K562 (cell line): ENCODE measurements at regions not wholly inside any gene's neighbourhood (a gene's known extent, or its start where the extent isn't known, plus 50 kb on each side); places are given as distances from the start of the nearest gene placed in this dataset.

Experiments
- ATAC-seq: fragments of 200-7000 bp; cut with Tn5 transposase; 3 replicates; pipeline ENCODE4 v1.9.1; 2020; ENCODE audit warnings: moderate library complexity
- BruUV-seq: library from RNA; stranded (reverse); fragments of 400-500 nt; replicated peaks from 2 replicates; lab custom pipeline; 2021; lab: Mats Ljungman, UMichigan
- CTCF ChIA-PET: fragments of 300-600 bp; formaldehyde crosslinking; extraction: SDS; loops from one replicate; lab custom pipeline; 2021; ENCODE audit warnings: low intra/inter-chr PET ratio; lab: Yijun Ruan, JAX
- POLR2A ChIA-PET: fragments of 300-600, 350-650 bp; sonication (Branson Sonifier 250); formaldehyde crosslinking; extraction: SDS; loops from one replicate; lab custom pipeline; 2021; ENCODE audit warnings: antibody characterized with exemption, inconsistent platforms; lab: Yijun Ruan, JAX
- DNase-seq, 4 experiments: peaks; one replicate each; pipeline versions ENCODE4 v3.0.0 to v3.0.0-alpha.2; 2011 to 2018; ENCODE audit warnings: low spot score in 3 of 4, mixed read lengths in 3 of 4; ENCODE audit errors: extremely low read depth in 1 of 4
- FAIRE-seq: peaks from 2 replicates; lab custom pipeline; 2011; peaks lifted over from hg19 to GRCh38; lab: Jason Lieb, UNC
- H2AFZ ChIP-seq: 2 replicates; pipeline ENCODE4 v1.6.0; 2011; ENCODE audit warnings: low read depth, low read length, control low read depth, inconsistent platforms
- H3K27ac ChIP-seq: fragments of 200-600 bp; 3 replicates; pipeline ENCODE4 v1.8.0; 2011; ENCODE audit warnings: low read depth, mild to moderate bottlenecking, control low read depth, inconsistent platforms, low read length, moderate library complexity, mixed read lengths; ENCODE audit errors: extremely low read depth
- H3K27me3 ChIP-seq, 2 experiments: fragments of 300-600 bp in 1 of 2; 2 replicates in 1 of 2; 3 replicates in 1 of 2; pipeline versions ENCODE4 v1.6.0 to v1.8.0; 2011; ENCODE audit warnings: inconsistent platforms in 2 of 2, low read length in 2 of 2, mild to moderate bottlenecking in 1 of 2, mixed read lengths in 1 of 2, moderate library complexity in 1 of 2; ENCODE audit not compliant: control insufficient read depth in 2 of 2, insufficient read depth in 2 of 2
- H3K36me3 ChIP-seq: fragments of 300-600 bp; 3 replicates; pipeline ENCODE4 v1.8.0; 2011; ENCODE audit warnings: mild to moderate bottlenecking, low read length, inconsistent platforms; ENCODE audit not compliant: control insufficient read depth, insufficient read depth
- H3K4me1 ChIP-seq, 2 experiments: fragments of 200-600 bp in 1 of 2; replicated peaks in 1 of 2; 2 replicates in 1 of 2; 3 replicates in 1 of 2; pipeline versions ENCODE4 v1.5.1 to v1.8.0; 2011; ENCODE audit warnings: inconsistent platforms in 2 of 2, low read length in 2 of 2, mild to moderate bottlenecking in 1 of 2, mixed read lengths in 1 of 2, moderate library complexity in 1 of 2; ENCODE audit not compliant: control insufficient read depth in 2 of 2, insufficient read depth in 2 of 2
- H3K4me2 ChIP-seq: 2 replicates; pipeline ENCODE4 v1.6.1; 2011; ENCODE audit warnings: low read length, control low read depth, inconsistent platforms, mixed read lengths; ENCODE audit not compliant: insufficient read depth
- H3K4me3 ChIP-seq: fragments of 200-600 bp; sonication (generic), shearing (Covaris generic); 2 replicates; pipeline ENCODE4 v1.5.1; 2016; ENCODE audit warnings: control low read depth, inconsistent platforms
- H3K79me2 ChIP-seq: fragments of 200-600 bp; 3 replicates; pipeline ENCODE4 v1.8.0; 2011; ENCODE audit warnings: low read length, inconsistent platforms; ENCODE audit not compliant: control insufficient read depth, insufficient read depth
- H3K9ac ChIP-seq, 2 experiments: 2 replicates each; pipeline versions ENCODE4 v1.6.0 to v1.6.1; 2011; ENCODE audit warnings: low read depth in 2 of 2, low read length in 2 of 2, control low read depth in 1 of 2, inconsistent platforms in 1 of 2, mild to moderate bottlenecking in 1 of 2, mixed read lengths in 1 of 2; ENCODE audit not compliant: insufficient read depth in 1 of 2
- H3K9me1 ChIP-seq: one replicate; pipeline ENCODE4 v1.6.0; 2011; ENCODE audit warnings: inconsistent platforms, mild to moderate bottlenecking, low read length, moderate library complexity; ENCODE audit not compliant: control insufficient read depth, insufficient read depth
- H3K9me3 ChIP-seq: replicated peaks from 2 replicates; pipeline ENCODE4 v1.5.1; 2011; ENCODE audit warnings: low read depth, low read length, inconsistent platforms; ENCODE audit not compliant: control insufficient read depth, insufficient read depth
- H4K20me1 ChIP-seq: replicated peaks from 2 replicates; pipeline ENCODE4 v1.6.1; 2011; ENCODE audit warnings: low read length, inconsistent platforms, mixed read lengths; ENCODE audit not compliant: control insufficient read depth, insufficient read depth
- CBX3 ChIP-seq, 2 experiments: IDR thresholded peaks; 1 replicate in 1 of 2; 2 replicates in 1 of 2; pipeline ENCODE4 v1.6.1; 2012; ENCODE audit warnings: inconsistent platforms in 2 of 2, low read length in 2 of 2, borderline replicate concordance in 1 of 2, control low read depth in 1 of 2
- E2F6 ChIP-seq, 2 experiments: IDR thresholded peaks; 2 replicates each; pipeline ENCODE4 v1.6.1; 2011; ENCODE audit warnings: borderline replicate concordance in 1 of 2, control low read depth in 1 of 2, low read depth in 1 of 2, low read length in 1 of 2, mild to moderate bottlenecking in 1 of 2, mixed read lengths in 1 of 2, moderate library complexity in 1 of 2; ENCODE audit not compliant: insufficient read depth in 1 of 2, insufficient read length in 1 of 2, poor library complexity in 1 of 2, severe bottlenecking in 1 of 2; ENCODE audit errors: extremely low read depth in 1 of 2
- MAZ ChIP-seq, 2 experiments: fragments of 450-650 bp in 1 of 2; sonication (generic) in 1 of 2; formaldehyde crosslinking; IDR thresholded peaks in 1 of 2; conservative IDR thresholded peaks in 1 of 2; 2 replicates each; pipeline versions ENCODE4 v1.4.0 to v1.5.0; 2020; ENCODE audit warnings: mild to moderate bottlenecking in 1 of 2, missing genetic modification reagents in 1 of 2
- PHF8 ChIP-seq: fragments of 200-600 bp; sonication (generic); IDR thresholded peaks from 2 replicates; pipeline ENCODE4 v1.6.1; 2012; ENCODE audit warnings: mixed run types, mild to moderate bottlenecking, inconsistent platforms, low read length, moderate library complexity, borderline replicate concordance
- POLR2G ChIP-seq: fragments of 200-400 bp; formaldehyde crosslinking; IDR thresholded peaks from 2 replicates; pipeline ENCODE4 v1.6.1; 2017; ENCODE audit warnings: low read depth, mild to moderate bottlenecking, antibody characterized with exemption, low read length, moderate library complexity
- UBTF ChIP-seq, 2 experiments: IDR thresholded peaks; 2 replicates each; pipeline ENCODE4 v1.6.1; 2012; ENCODE audit warnings: improper control_type of control experiment in 2 of 2, low read depth in 2 of 2, low read length in 2 of 2, borderline replicate concordance in 1 of 2
- ZFX ChIP-seq: sonication (generic); formaldehyde crosslinking; IDR thresholded peaks from 2 replicates; pipeline ENCODE4 v1.8.0; 2022; ENCODE audit warnings: mild to moderate bottlenecking, missing genetic modification reagents, moderate library complexity
- WGBS: fragments of 100-300 bp; shearing (Covaris generic); methylation state at CpG from one replicate; pipeline ENCODE4 v1.1.6; 2016; ENCODE audit warnings: low coverage, mixed read lengths; ENCODE audit not compliant: insufficient coverage; ENCODE audit errors: missing lambda C conversion rate; 5-methylcytosine and 5-hydroxymethylcytosine counted together
- in situ Hi-C: fragments of 300-500 bp; cut with MboI; formaldehyde crosslinking; loops from 4 replicates; pipeline ENCODE4 v1.15.0; 2018; ENCODE audit warnings: inconsistent platforms, mixed read lengths
- intact Hi-C: fragments of 100-400 bp; cut with micrococcal nuclease; formaldehyde crosslinking; loops from 2 replicates; pipeline ENCODE4 v1.14.2; 2022
- TF ChIP-seq, protein P1 (sequence below): fragments of 250-450 bp; sonication (Bioruptor Pico); IDR thresholded peaks from 2 replicates; pipeline ENCODE4 v1.9.0; 2021; ENCODE audit warnings: mild to moderate bottlenecking
- TF ChIP-seq, protein P2 (sequence below): fragments of 450-650 bp; conservative IDR thresholded peaks from 2 replicates; pipeline ENCODE4 v1.6.1; 2016; ENCODE audit warnings: missing genetic modification characterization, low read depth, mild to moderate bottlenecking, missing compliant biosample characterization, moderate library complexity

DNA sequence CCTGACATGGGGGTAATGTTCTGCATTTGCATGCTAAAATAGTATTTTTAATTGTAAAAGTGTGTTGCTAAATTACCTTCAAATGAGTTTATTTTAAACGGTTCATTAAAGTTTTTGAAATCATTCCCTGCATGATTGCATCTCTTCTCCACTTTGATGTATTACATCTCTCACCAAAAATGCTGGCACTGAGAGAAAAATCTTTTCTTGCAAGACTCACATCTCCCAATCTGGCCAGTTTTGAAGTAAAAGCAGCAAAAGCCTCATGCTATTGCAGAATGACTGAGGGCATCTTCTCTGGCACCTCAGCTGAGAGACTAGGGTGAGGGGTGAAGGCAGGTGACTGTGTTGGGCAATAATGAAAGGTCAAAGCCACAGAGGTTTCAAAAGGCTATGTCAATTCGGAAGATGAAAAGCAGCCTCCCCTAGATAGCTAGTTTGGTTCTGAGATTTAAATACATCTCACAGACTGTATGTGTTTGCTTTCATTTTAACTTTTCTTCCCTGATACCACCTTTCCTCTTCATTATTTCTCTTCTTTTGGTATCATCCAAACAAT is 292.2 kb upstream of the RAG2 start:
- no peak for TF ChIP-seq ZFX
- TF ChIP-seq CBX3 (IDR thresholded peaks at IDR 0.05; ENCODE audit: borderline replicate concordance in 1 of 2, low read length in 2 of 2) = no peak
- TF ChIP-seq PHF8 = no peak
- TF ChIP-seq E2F6 (IDR thresholded peaks at IDR 0.05; ENCODE audit: borderline replicate concordance in 1 of 2, extremely low read depth in 1 of 2, insufficient read depth in 1 of 2, insufficient read length in 1 of 2, low read depth in 1 of 2, low read length in 1 of 2, poor library complexity in 1 of 2, severe bottlenecking in 1 of 2) = no peak
- no peak for TF ChIP-seq UBTF (IDR thresholded peaks at IDR 0.05; ENCODE audit: borderline replicate concordance in 1 of 2, low read depth in 2 of 2, low read length in 2 of 2)
- no peak for TF ChIP-seq MAZ (CRISPR knock-in tag; conservative IDR thresholded peaks at IDR 0.05 in 1 of 2, IDR thresholded peaks at IDR 0.05 in 1 of 2)
- TF ChIP-seq, protein P1, sequence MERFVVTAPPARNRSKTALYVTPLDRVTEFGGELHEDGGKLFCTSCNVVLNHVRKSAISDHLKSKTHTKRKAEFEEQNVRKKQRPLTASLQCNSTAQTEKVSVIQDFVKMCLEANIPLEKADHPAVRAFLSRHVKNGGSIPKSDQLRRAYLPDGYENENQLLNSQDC = no peak
- no peak for TF ChIP-seq POLR2G
- TF ChIP-seq, protein P2, sequence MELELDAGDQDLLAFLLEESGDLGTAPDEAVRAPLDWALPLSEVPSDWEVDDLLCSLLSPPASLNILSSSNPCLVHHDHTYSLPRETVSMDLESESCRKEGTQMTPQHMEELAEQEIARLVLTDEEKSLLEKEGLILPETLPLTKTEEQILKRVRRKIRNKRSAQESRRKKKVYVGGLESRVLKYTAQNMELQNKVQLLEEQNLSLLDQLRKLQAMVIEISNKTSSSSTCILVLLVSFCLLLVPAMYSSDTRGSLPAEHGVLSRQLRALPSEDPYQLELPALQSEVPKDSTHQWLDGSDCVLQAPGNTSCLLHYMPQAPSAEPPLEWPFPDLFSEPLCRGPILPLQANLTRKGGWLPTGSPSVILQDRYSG (tag) = no peak
- TF ChIP-seq, all 486 proteins: peak for 0
- no peak overlapping the region for H3K9ac ChIP-seq
- ATAC-seq = no peak
- no peak overlapping the region for H3K4me3 ChIP-seq
- WGBS = 0% methylated on average over 2 of the region's 2 CpGs
- ChIA-PET POLR2A (no interaction called here), CTCF (no interaction called here)
- no peaks in the 10 kb centered on the region for H3K4me1 ChIP-seq
- no TSS peak for BruUV-seq
- intact Hi-C loops = no loop called here
- DNase-seq = no peak
- H3K36me3 ChIP-seq = no peaks in the 10 kb centered on the region
- H3K27ac ChIP-seq = no peak overlapping the region
- no peaks in the 10 kb centered on the region for H3K27me3 ChIP-seq
- in situ Hi-C loops = no loop called here
- FAIRE-seq = no peak
- H2AFZ ChIP-seq = no peak overlapping the region
- H3K4me2 ChIP-seq = no peak overlapping the region
- no peaks in the 10 kb centered on the region for H3K9me1 ChIP-seq
- no peaks in the 10 kb centered on the region; the same call in 2 of the 3 replicates for H3K79me2 ChIP-seq
- no peaks in the 10 kb centered on the region for H3K9me3 ChIP-seq
- H4K20me1 ChIP-seq = no peaks in the 10 kb centered on the region
